Pons (tissue), 1 donor: ENCODE measurements at regions not wholly inside any gene's neighbourhood (a gene's known extent, or its start where the extent isn't known, plus 50 kb on each side); places are given as distances from the start of the nearest gene placed in this dataset.

Source experiments
- DNase-seq: peaks from one replicate; pipeline ENCODE4 v3.0.0-alpha.2; 2016; ENCODE audit warnings: low spot score

DNA sequence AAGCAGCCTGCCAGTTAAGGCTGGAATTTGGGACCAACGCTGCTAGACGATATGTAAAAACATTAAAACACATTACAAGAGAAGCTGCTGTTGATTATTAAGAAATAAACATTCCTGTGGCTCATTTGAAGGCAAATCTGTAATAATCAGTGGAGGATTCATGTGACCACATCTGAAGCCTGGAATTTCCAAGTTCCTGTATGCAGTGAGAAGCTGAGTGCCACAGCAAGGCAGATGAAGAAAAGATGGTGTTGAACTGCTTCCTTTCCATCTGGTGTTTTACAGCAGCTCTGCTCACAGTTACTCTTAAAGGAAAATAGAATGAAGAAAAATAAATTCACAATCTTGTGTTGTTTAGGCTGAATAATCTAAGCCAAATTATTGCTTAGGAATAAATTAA, 139.3 kb upstream of the ROBO2 start:
- no peak for DNase-seq

DNA sequence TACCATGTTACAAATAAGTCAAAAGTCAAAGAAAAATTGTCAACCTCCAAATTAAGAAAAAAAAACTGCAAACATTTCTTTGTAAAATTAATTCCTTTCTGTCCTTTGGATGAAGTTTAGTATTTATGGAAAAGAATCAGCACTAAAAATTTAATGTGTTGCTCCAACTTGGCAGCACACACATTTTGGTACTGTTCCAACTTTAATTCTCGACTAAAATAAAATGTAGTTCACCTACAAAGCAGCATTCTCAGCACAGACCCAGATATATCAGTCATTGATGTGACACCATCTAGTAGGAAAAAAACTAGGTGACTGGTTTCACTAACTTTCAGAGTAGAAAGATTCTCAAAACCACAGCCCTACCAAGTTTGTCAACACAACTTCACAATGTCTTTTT, 131.7 kb upstream of the ROBO2 start:
- DNase-seq: no peak

DNA sequence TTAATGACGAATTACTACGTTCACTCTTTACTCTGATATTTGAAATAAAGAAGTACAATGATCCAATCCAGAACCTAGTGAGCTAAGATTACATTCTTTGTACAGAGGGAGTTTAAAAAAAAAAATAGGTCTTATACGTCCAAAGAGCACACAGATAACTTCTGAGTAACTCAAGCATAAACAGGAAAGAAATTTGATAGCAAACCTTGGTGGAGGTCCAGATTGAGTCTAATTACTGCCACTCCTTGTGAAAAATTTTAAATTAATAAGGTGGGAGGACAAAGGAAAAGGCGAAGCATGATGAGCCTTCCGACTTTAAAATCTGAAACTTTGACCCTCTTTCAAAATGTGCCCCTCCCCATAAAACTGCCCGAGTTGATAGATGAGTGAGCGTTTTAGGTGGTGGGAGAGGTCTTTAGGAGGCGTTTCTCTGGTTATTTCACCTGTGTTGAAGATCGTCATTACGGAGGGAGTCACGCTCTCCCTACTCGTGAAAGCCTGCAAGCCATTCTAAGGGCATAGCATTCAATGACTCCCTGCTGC, 127.0 kb upstream of the ROBO2 start:
- no peak for DNase-seq

DNA sequence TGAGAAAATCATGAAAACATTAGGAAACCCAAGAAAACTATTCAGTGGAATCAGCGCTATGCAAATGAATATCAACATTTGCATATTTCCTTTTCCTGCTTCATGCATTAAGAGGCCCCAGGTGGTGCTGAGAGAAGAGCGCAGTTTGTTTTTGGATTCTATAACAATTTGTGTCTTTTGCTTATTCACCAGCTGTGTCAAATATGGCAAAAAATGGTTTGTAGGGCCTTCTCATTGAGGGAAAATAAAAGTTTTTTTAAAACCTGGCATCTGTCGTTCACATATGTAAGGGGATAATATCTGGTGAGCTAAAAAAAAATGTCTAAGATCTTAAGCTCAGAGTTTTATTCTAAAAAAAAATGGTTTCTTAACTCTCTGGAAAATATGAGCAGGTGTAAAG, 122.5 kb upstream of the ROBO2 start:
- DNase-seq: no peak

DNA sequence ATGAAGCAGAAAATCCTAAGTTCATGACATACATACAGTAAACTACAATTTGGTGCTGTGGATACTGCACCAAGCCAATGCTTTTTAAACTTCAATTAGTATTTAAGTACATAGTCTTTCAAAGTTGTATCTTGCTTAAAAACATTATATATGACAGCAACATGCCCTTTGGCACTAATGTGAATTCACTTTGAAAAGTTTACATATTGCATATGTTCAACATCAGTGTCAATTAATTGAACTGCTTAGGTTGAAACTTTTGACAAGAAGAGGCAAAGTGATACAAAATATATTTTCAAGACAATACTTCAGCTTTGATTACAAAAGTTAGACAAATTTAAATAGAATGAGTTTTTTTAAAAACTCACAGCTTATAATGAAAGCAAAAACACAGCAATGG, 119.4 kb upstream of the ROBO2 start:
- no peak for DNase-seq

DNA sequence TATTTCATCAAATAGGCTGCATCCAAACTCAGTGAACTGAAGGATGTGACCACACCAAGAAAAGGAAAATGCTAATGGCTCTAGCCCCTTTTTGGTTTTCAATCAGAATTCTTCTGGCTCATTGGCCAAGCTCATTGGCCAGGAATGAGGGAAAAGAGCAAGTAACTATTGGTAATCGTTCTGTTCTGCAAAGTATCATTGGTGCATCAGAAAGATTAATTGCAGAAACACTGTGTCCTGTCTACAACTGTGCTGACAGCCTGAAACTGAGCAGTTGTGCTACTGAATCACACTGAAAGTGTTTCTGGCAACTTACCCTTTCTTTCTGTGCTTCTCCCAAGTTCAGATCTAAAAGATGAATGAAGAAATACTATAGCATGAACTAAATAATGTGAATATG, 116.4 kb upstream of the ROBO2 start:
- DNase-seq: no peak

DNA sequence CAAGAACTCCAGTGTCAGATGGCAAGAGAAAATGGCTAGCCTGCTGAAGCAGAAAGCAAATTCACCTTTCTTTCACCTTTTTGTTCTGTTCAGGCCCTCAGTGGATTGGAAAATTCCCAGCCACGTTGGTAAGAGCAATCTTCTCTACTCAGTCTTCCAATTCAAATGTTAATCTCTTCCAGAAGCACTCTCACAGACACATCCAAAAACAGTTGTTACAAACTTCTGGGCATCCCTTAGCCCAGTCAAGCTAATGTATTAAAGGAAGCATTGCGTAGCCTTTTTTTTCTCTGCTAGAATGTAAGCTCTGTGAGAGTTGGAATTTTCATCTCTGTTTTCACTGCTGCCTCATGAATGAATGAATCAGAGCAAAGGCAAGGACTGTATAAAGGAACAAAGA, 109.2 kb upstream of the ROBO2 start:
- DNase-seq: no peak

DNA sequence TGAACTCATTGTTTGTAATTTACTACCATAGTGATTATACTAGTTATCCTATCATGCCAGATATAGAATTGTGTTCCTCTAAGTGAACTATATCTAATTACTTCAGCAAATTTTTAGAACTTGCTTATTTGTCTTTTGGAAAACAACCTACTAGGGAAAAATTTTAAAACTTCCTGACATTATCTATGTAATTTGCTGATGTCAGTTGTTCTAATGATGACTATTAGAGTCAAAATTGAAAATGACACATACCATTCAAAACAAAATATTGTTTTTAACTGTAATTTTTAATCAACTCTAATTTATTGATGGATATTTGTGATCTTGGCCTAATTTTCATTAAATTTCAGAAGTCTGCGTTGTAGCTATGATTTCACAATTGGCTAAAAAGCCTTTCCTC, 106.7 kb upstream of the ROBO2 start:
- no peak for DNase-seq

DNA sequence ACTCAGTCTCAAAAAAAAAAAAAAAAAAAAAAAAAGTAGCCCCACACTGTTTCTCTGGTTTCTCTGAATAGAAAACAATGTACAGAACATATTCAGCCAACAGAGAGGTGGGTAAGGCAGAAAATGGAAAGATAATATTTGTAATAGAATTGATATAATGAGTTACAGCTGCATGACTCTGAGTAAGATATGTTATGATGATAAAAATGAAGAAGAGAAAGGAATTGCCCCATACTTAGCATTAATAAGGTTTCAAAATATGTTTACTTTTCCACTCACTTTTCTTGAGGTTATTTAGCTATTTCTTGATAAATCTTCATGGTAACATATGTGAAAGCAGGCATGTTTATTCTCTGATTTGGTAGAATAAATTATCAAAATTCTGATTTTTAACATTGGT, 100.9 kb upstream of the ROBO2 start:
- no peak for DNase-seq

DNA sequence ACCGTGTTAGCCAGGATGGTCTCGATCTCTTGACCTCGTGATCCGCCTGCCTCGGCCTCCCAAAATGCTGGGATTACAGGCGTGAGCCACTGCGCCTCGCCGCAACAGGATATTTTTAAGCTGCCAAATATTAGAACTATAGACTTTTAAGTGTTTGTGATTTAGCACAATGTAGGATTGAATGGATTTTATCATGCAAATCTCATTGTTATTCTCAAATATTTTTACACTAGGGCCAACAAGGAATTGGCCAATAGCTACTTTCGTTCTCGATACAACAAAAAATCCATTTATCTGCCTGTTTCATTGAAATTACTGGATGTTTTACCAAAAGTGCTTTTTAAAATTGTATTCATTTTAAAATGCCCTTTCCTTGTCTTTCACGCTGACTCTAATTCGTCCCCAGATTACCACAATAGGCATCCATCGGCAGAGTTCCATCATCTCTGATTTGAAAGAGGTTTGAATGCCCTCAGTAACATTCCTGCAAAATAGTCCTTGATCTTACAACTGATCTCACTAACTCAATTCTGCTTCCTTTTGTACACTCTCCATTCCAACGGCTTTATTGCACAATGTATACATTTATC, 99.6 kb upstream of the ROBO2 start:
- no peak for DNase-seq

DNA sequence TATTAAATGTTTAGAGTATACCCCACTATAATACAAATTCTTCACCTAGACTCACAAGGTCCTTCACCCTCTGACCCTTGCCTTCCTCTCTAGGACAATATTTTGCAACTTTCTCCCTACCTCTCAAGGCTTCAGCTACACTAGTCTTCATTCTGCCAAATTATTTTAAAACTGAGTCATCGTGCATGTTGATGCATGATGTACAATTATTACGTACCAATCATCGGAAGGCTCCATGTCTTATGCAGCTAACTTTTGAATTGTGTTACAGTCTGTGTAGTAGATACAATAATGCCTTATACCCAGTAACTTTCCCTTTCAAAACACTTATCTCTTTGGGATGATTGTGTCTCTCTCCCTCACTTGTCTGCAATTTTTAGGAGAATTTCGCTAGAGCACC, 98.5 kb upstream of the ROBO2 start:
- DNase-seq: no peak

DNA sequence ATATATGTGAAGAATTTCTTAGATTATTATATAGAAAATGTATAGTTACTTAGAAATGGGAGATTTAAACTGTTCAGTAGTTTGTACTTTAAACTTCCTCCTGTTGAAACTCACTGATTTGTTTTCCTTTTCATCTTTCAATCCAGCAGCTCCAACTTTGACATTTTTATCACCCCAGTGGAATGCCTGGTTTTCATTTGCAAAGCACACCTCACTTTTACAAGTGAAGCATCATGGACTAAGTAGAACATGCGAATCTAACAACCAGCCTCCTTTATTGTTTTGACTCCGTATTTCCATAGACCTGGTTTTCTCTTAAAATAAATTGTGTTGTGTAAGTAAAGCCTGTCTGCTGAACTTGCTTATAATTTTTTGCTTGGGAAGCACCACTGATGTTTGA, 97.8 kb upstream of the ROBO2 start:
- DNase-seq: no peak

DNA sequence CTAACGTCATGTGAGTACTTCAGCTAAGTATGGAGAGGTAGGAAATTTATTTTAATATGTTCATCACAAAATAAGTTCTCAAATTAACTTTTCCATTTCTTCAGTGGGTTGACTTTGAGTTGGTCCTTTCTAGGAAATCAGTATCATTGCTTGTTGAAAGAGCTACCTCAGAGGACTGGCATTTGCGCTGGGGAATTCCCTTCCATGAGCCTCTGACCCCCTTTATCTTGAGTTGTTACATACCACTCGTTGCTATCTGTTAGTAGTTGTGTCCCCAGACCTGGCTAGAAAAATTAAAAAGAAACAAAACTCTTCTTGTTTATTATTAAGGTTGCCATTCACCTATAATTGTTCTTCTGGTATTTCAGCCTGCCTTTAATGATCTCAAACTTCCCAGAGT, 96.8 kb upstream of the ROBO2 start:
- DNase-seq: no peak

DNA sequence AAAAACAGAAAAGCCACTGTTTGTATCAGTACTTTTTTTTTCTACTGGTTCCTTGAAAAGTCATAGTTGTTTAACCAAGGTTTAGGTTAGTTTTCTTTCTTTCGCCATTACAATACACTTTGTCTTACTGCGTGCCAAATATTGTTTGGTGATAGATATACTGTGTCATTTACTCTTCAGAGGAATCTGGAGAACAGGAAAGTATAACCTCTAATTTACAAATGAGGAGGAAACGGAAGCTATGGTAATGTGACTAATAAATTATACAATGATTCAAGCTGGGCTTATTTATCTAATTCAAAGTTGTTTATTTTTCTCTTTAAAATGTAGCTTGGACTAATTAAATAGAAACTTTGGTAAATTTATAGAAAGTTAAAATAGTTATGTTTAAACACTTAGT, 96.2 kb upstream of the ROBO2 start:
- no peak for DNase-seq

DNA sequence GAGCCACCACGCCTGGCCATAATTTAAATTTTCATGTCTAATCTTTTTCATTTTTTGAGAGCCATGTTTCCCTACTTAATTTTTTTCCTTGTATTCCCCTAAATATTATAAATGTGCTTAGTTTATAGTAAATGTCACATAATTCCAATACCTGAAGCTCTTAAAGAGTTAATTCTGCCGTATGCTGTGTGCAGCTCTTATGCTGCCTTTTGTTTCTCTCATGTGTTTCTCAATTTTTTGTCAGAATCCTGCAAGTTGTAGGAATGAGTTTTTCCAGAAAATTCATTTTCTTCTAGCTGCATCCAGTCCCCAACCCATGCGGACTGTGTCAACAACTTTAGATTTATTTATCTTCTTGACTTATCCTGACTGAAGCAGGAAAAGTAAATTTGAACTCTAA, 90.9 kb upstream of the ROBO2 start:
- DNase-seq: no peak

DNA sequence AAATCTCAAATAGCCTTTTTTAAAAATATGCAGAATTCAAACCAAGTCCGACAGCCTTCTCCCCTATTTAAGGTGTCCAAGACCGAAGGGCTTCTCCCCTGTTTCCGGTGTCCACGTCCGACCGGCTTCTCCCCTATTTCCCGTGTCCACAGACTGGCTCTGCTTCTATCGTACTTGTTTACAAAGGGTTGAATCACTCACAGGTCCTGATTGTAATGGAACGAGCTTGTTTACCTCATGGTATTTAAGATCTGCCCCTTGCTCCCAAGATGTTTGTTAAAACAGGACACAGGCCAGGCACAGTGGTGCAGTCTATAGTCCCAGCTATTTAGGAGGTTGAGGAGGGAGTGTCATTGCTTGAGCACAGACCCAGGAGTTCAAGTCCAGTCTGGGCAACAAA, 90.4 kb upstream of the ROBO2 start:
- no peak for DNase-seq

DNA sequence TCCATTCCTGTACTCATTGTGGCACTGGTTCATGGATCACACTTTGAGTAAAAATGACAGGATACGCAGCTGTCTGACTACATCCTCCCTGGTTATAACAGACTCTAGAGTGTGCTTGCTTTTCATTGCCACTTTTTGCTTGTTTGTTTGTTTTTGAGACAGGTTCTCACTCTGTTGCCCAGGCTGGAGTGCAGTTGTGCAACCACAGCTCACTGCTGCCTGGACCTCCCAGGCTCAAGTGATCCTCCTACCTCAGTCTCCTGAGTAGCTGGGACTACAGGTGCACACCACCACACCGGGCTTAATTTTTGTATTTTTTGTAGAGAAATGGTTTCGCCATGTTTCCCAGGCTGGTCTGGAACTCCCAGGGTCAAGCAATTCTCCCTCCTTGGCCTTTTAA, 89.3 kb upstream of the ROBO2 start:
- no peak for DNase-seq

DNA sequence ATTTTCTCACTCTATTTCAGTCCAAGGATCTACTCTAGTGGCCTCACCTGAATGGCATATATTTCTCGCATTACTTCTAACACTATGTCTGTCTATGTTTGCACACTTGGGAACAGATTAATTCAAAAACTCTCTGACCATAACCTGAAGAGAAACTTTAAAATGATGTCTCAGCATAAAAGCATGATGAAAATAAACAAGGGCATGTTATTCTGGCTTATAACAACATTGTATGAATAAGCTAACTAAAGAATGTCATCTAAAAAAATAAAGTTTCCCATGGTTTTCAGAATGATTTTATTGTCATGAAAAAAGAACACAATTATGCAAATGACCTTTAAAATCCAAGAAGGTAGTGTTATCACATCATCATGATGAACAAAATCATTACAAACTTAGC, 85.5 kb upstream of the ROBO2 start:
- no peak for DNase-seq

DNA sequence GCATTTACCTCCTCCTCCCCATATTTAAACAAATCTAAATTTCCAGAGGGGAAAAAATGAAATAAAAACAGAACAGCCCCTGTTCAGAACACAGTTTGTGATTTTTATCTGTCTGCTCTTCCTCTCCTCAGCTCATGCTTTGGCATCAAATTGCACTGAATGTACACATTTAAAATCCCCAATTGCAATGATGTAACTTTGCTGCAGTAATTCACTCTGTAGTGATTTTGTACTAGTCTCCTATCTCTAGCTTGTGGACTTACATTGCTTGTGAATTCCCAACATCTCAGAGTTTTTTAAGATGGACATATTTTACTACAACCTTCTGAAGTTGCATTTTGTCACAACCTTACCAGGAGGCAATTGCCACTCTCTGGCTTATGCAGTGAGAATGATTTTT, 81.6 kb upstream of the ROBO2 start:
- no peak for DNase-seq

DNA sequence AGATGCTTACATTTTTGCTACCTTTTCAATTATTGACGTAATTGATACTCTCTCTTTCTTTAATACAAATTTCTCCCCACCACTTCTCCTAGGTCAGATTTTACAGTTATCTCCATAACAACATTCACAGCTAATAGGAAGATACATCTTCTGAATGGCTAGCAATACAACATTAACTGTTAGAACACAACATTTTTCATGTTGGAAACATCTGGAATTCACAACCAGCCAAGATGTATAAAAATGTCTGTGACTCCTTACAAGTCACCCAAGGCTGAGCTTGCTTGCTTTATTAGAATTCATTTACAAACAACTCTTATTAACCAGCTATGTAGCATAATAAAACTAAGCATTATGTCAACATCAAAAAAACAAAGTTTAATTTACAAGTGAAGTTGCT, 81.0 kb upstream of the ROBO2 start:
- DNase-seq: no peak

DNA sequence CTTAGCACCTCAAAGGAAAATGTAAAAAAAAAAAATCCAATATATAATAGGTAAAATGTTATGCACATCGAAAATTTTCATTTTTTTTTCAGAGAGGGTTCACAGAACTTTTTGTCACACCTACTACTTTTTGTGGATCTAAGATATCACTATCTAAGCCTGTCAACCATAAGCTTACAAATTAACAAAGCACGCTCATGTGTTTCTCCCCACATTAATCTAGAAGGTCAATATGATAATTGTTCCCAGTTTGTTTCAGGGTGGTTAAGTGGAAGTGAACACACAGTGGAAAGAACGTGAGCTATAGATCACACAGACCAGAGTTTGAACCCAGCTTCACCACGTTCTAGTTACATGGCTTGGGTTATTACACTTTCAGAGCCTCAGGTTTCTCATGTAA, 78.6 kb upstream of the ROBO2 start:
- DNase-seq: no peak

DNA sequence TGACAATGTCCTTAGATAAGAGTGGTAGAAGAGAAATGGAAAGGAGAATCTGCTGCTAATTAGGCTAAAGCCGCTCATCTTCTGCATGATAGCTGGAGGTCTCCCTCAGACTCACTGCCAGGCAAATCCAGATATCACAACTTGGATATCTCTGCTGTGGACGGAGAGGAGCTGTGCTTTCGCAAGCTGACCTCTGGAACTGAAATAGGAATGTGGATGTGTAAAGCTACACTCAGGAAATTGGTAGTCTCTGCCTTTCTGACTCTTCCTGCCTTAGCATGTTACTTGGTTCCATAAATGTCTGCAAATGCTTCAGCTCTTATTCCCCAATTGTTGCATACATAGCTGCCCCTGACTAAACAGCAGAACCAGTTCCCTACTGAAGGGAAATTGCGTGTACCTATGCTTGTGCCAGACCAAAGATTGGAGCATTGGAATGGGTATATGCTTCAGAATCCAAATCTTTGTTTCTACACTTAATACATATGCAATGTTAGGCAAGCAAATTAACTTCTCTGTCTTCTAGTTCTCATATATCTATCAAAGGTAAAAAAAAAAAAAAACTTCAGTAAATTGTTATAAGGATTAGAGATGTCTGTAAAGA, 74.7 kb upstream of the ROBO2 start:
- no peak for DNase-seq

DNA sequence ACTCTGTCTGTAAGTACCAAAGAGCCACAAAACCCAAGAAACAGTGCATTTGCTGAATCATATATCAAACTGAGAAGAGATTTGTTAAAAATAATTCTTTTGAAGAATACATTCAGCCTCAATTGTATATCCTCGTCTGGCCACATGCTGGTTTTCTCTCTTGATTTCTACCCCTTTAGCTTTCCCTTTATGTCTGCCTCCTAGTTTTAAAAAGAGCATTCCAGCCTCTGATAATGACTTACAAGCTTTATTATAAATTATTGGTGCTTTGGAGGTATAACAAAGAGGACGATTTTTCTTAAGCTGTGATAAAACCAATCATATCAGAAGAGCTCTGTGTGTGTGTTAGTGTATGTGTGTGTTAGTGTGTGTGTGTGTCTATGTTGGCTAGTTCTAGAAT, 70.4 kb upstream of the ROBO2 start:
- no peak for DNase-seq

DNA sequence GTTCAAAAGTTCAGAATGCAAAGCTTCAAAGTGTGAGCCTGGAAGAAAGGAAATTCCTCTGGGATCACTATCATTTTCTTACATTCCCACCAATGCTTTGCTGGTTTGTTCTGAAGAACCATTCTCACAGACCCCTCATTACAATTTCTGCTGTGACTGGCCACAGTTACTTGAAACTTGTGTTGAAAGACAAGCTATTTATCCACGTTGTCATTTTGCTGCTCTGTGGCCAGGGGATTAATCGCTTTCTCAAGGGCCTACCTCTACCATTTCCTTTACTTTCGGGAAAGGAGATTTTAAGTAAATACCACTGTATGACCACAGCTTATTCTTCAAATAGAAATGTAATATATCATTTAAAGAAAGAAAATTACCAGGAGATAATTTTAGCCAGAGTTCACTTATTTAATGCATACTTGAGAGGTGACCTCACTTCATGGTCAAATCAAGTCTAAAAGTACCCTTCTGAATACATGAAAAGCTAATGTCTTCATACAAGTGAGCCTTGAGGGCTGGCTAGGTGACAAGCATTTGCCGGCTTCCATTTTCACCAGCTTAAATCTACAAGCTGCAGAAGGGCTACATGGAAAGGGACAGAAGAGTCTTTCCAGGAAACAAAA, 69.8 kb upstream of the ROBO2 start:
- DNase-seq: no peak
